NCI-H2081 treated with DMSO at 0.1 percent for 48 hours (cell line): ENCODE measurements at regions not wholly inside any gene's neighbourhood (a gene's known extent, or its start where the extent isn't known, plus 50 kb on each side); places are given as distances from the start of the nearest gene placed in this dataset.

Source experiments
- DNase-seq: peaks from one replicate; lab custom pipeline; 2025; lab: John Stamatoyannopoulos, UW

GRCh38 chr9:38227656-38228055 is 158.6 kb upstream of the SHB start:
- no peak for DNase-seq

DNA sequence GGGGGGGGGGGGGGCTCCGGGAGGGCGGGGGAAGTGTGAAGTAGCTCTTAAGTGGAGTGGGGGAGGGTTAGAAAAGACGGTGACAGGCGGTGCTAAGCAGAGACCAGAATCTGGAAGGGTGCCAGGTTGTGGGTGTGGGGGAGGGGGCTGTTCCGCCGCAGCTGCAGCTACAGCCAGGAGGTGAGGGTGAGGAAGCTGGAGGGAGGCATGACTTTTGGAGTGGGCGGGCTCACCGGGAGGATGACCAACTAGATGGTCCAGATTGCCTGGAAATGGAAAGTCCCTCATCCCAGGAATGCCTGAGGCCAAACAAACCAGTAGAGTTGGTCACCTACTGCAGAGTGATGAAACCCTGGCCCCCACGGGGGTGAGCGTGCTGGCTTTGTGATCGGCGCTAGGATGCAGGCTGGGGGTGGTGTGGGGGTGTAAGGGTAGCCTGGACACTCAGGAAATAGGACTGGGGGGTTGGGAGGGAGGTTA is 158.1 kb upstream of the SHB start:
- no peak for DNase-seq

DNA sequence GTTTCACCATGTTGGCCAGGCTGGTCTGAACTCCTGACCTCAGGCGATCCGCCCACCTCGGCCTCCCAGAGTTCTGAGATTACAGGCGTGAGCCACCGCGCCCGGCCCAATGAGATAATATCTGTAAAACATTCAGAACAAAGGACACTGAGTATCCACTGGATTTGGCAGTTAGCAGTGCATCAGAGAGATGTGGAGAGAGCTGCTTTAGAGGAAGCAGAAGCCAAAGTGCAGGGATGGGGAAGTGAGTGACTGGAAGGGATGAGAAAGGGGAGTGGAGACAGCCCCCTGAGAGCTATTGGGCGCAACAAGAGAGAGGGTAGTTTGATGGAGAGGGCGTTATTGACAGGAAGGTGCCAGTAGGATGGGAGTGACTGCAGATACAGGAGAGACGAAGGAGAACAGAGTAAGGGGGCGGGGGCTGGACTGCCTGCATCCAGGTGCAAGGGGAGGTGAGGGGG is 157.5 kb upstream of the SHB start:
- DNase-seq, result no peak

DNA sequence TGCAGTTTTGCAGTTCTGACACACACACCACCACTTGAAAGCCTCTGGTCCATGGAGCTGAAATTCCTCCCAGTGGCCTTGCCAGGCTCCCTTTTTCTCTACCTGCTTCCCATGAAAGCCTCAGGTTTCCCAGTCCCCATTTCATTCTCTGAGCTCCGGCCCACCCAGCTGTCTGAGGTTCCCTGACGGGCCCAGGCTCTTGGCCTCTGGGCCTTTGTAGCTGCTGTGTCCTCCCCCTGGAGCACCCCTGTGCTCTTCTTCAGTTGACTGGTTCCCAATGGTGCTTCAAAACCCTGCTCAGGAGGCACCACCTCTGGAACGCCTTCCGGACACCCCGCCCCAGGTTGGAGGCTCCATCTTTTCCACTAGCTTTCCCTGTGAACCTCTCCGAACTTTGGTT is 155.9 kb upstream of the SHB start:
- no peak for DNase-seq

DNA sequence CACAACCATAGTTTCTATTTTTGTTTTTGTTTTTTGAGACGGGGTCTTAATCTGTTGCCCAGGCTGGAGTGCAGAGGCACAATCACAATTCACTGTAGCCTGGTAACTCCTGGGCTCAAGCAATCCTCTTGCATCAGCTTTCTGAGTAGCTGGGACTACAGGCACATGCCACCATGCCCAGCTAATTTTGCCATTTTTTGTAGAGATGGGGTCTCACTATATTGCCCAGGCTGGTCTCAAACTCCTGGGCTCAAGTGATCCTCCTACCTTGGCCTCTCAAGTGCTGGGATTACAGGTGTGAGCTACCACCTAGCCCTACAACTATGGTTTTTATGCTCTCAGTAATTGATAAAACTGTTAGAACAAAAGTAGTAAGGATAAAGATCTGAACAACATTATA is 147.5 kb upstream of the SHB start:
- no peak for DNase-seq

- no peak for DNase-seq
These were observed 146.4 kb upstream of the SHB start for GRCh38 chr9:38215465-38215864.

- DNase-seq, result no peak
These were observed 145.4 kb upstream of the SHB start for GRCh38 chr9:38214432-38214831.

DNA sequence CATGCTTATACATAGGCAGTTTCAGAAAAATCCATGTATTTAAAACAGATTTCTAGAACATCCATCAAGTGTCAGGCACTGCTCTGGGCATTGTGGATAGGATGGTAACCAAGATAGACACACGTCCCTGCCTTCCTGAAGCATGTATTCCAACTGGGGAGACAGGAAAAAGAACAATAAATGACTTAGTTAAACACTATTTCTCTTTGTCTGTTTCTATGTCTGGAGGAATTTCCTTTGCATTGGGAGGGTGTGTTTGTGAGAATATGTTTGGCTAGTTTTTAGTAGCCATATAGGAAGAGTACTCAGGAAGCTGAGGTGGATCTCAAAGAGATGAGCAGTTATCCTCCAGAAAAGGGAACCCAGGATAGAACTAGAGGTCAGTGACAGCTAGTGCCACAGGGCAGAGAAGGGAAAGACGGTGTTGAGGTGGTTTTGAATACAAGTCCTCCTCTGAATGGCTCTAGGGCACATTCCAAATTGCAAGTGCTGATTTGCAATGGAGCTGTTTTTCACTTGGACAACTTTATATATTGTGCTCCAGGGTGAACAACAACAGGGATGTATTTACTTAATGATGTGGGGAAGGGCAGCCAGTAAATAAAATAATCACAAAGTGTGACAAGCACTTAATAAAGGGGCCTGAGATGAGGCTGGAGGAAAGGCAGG is 144.7 kb upstream of the SHB start:
- DNase-seq, result no peak

DNA sequence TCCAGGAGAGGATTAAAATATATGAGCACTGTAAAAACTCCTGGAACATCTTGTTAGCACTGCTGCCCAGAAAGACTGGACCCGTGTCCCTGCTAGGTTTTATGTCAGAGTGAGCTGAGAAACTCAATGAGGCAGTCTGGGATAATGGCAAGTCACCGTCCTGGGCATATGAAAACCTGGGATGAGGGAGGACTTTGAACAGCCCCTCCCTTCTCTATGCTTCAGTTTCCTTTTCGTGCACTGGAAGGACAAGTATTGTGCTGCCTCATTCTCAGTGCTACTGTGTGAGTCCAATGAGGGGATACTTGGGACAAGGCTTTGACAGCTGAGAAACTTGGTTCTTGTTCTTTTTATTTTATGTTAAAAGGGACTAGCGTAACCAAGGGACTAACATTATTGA is 143.0 kb upstream of the SHB start:
- DNase-seq, result no peak

DNA sequence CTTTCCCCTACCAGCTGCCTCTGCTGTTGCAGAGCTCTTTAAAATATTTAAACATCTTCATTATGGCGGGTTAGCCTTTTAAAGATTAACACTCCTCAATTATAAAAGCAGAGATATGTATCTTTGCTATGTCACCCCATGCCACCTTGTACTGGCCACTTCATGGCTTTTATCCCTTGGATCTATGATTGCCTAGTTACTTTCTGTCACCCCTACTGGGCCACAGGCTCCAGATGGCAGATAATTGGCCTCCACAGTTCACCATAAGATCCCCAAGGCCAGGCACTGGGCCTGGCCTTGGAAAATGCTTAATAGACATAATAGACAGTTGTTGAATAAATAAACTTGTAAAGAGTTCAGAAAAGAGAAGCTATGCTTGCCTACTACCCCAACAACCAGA is 142.0 kb upstream of the SHB start:
- DNase-seq, result no peak

DNA sequence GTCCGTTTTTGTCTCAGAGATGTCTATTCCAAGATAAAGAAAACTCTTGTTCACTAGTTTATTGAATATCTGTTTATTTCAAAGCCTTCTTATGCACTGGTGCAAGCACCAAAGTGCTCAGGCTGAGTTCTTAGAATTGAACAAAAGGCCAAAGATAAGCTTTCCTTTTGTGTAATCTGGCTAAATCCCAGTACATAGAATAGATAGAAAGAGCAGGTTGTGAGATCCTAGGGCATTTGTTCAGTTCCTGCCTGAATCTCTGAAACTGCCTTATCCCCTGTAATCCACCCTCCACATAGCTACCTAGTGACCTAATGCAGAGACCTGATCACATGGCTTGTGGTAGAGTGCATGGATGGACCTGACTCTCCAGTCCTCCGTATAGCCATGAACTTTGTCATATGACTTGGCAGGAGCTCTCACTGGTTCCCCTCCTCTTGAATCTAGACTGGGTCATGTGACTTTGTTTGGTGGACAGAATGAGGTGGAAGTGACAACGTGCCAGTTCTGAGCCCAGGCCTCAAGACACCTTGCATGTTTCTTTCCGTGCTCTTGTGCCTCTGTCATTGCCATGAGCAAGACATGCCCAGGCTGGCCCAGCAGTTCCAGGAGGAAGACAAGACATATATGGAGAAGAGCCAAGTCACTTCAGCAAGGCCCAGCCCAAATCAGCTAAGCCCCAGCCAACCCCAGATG is 139.3 kb upstream of the SHB start:
- no peak for DNase-seq

DNA sequence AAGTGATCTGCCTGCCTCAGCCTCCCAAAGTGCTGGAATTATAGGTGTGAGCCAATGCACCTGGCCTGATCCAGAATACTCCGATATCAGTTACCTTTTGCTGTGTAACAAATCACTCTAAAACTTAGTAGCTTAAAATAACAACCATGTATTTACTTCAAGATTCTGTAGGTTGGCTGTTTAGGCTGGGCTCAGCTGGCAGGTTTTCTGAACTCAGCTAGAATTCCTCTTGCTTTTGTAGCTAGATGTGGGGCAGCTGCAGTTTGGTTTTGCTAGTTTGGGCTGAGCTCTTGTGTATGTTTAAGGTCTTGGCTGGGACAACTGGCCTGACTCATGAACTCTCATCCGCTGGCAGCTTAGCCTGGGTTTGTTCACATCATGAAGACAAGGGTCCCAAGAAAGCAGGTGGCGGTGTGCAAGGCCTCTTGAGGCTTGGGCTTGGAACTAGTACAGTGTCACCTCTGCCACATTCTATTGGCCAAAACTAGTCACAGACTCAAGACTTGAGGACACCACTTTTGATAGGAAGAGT is 138.3 kb upstream of the SHB start:
- DNase-seq, result no peak

DNA sequence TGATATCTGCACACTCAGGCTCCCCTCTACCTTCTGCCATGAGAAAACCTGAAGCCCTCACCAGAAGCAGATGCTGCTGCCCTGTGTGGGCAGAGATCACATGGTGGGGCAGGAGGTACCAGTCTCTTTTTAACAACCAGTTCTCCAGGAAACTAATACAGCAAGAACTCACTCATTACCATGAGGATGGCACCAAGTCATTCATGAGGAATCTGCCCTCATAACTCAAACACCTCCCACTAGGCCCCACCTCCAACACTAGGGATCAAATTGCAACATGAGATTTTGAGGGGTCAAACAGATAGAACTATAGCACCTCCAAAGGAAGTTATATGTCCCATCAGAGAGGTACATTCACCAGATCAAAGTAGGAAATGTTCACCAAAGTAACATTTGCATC is 136.3 kb upstream of the SHB start:
- DNase-seq, result no peak

DNA sequence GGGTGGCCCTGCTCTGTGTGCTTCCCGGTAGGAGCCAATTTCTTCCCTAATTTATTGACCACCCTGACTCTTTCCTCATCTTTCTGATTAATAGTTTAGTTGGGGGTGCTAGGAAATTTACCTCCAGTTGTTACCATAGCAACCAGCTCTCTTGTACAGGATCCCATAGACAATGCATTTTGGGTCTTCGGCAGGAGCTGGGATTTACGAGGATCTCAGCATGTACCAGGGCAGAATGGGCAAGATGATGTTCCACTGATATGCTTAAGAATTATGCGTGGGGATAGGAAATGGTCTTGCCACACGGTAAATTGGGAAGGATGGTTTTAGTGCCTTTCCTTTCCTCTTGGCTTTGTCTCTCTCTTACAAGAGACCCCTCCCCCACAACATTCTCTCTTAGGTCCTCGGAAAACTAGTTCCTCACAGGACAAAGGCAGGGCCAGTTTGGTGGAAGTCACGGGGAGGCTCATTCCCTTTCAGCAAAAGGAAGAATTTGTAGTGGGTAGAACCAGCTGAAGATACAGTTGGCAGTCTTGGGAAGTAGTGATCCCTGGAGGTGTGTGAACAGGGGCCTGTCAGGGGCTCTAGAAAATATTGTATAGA is 133.4 kb upstream of the SHB start:
- no peak for DNase-seq

- DNase-seq, result no peak
These were observed 132.8 kb upstream of the SHB start for GRCh38 chr9:38201844-38202243.

GRCh38 chr9:38200431-38200830 is 131.4 kb upstream of the SHB start:
- no peak for DNase-seq

DNA sequence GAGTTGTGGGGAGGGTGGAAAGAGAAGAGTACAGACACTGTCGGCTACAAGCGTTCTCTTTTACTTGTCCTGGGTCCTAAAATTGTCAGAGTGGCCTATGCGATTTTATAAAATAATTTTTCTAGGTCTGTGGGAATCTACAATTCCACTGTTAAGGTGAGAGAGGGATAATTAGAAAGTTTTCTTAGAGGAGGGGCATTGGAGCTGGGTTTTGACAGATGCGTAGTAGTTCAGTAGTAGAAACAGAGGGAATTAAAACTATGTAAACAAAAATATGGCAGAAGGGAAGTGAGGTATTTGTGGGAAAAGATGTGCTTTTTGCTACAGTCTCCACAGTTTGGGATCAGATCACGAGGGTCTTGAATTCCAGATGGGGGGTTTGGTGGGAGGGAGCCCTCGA is 129.1 kb upstream of the SHB start:
- DNase-seq, result no peak

DNA sequence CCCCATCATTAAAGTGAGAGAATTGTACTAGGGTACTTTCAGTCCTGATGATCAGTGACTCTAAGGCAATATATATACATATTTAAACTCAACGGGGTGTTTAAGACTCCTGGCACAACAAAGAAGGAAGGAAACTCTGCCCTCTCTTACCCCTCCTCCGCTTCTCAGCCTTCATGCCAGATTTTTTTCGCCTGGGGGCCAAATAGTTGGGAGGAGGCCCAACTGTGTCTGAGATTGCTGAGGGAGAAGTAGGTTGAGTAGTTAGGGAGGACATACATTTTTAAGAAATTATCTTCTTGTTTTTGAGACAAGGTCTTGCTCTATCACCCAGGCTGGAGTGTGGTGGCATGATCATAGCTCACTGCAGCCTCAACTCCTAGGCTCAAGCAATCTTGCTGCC is 127.7 kb upstream of the SHB start:
- no peak for DNase-seq

- DNase-seq, result no peak
These were observed 126.7 kb upstream of the SHB start for GRCh38 chr9:38195737-38196161.

DNA sequence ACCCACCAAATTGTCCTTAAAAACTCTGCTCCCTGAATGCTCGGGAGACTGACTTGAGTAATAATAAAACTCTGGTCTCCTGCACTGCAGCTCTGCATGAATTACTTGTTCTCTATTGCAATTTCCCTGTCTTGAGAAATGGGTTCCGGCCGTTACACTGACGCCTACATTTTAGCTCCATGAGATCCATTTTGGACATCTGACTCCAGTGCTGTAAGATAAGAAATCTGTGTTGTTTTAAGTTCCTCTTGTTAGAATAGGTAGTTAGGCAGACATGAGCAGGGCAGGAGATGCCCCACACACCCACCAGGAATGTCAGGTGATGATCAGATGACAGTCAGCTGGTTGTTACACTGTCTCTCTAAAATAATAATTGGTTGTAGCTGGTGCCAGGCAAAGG is 125.8 kb upstream of the SHB start:
- no peak for DNase-seq

DNA sequence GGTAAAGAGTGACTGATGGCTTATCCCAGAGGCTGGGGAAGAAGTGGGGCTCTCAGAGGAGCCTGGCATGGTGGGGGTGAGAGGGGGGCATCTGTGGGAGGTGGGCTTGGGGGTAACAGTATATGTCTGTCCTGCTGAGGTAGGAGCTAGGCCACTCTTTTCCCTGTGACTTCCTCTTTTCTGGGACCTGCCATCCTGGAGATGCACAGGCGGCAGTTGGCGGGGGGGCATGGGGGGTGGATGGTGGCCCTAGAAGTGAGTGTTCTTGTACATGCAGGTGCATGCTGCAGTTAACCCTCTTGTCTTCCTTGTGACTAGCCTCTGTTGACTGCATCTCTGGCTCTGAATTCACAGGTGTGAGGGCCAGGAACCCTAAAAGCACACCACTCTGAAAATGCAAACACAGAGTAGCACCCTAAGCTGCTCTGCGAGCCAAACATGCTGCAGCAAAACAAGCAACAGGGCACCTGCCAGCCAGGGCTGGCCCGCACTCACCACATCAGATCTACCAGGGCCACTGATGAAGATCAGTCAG is 123.8 kb upstream of the SHB start:
- no peak for DNase-seq

DNA sequence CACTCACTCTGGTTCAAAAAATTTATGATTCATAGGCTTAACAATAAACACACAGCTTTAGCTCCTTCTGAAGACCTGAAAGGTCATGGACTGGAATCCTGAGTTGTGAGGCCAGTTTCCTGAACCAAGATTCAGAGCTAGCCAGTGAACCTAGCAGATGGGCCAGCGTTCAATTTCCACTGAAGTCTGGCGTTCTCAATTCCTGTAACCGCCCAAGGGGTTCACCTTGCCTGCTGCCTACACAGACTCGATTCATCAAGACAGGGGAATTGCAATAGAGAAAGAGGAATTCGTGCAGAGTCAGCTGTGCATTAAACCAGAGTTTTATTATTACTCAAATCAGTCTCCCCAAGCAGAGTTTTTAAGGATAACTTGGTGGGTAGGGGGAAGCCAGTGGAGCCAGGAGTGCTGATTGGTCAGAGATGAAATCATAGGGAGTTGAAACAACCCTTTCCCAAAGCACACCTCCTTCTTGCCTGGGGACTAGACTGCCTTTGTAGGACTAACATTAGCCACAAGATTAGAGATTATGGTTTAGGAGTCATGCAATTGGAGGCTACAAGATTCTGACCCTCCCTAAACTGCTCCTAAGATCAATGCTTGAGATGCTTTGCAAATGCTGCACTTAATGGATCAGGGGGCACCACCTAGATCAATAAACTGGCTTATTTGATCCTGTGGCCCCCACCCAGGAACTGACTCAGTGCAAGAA is 117.5 kb upstream of the SHB start:
- DNase-seq, result no peak
